ENCODE measurements at regions not wholly inside any gene's neighbourhood (a gene's known extent, or its start where the extent isn't known, plus 50 kb on each side); places are given as distances from the start of the nearest gene placed in this dataset.

GRCh38 chr3:66729687-66730393, 229.0 kb upstream of the LRIG1 start:
- TF ChIP-seq, protein P1, sequence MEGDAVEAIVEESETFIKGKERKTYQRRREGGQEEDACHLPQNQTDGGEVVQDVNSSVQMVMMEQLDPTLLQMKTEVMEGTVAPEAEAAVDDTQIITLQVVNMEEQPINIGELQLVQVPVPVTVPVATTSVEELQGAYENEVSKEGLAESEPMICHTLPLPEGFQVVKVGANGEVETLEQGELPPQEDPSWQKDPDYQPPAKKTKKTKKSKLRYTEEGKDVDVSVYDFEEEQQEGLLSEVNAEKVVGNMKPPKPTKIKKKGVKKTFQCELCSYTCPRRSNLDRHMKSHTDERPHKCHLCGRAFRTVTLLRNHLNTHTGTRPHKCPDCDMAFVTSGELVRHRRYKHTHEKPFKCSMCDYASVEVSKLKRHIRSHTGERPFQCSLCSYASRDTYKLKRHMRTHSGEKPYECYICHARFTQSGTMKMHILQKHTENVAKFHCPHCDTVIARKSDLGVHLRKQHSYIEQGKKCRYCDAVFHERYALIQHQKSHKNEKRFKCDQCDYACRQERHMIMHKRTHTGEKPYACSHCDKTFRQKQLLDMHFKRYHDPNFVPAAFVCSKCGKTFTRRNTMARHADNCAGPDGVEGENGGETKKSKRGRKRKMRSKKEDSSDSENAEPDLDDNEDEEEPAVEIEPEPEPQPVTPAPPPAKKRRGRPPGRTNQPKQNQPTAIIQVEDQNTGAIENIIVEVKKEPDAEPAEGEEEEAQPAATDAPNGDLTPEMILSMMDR (IDR thresholded peaks at IDR 0.05): no peak
- no peak for TF ChIP-seq POLR2A (IDR thresholded peaks at IDR 0.05)

Data from adrenal gland (tissue), 5 donors.